ENCODE measurements at regions not wholly inside any gene's neighbourhood (a gene's known extent, or its start where the extent isn't known, plus 50 kb on each side); places are given as distances from the start of the nearest gene placed in this dataset.
"Not testable (repeated sequence)": the region's sequence is repeated elsewhere in the genome, so short reads cannot be mapped to it uniquely, and the experiment has no call there.

- no peak for DNase-seq
Observed at GRCh38 chr9:129544761-129545160, 76.1 kb downstream of the C9orf50 start.

DNA sequence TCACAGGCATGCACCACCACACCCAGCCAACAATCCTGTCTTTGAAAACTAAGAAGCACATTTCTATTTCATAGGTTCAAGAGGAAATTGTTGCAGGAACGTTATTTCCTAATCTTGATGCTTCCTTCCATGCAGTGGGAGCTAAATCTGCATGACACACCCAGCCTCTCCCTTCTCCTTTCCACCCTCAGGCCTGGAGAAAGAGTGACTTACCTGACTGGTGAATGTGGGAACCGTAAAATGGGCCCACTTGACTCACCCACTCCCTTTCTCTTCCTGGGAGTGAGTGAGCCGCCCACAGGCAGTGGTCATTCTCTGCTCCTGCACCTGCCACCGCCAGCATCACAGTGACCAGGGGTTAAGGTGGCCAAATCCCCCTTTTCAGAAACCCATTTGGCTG lies 78.2 kb downstream of the C9orf50 start:
- no peak for DNase-seq

DNA sequence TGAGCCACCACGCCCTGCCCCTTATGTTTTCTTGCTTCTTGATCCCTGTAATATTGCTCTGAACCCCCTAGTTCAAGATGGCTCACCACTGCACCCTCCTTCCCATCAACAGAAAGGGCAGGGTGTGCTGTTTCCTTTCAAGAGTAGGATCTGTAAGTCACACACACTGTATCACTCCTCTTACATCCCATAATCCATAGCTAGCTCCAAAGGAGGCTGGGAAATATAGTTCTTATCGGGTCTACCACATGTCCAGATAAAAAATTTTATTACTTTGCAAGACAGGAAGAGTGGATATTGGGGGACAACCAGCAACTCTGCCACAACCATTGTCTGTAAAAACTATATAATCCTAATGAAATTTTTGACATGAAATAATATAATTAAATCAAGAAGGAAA lies 79.6 kb downstream of the C9orf50 start:
- no peak for DNase-seq

GRCh38 chr9:129539446-129539845 lies 81.5 kb downstream of the C9orf50 start:
- DNase-seq: no peak

- DNase-seq: not testable (repeated sequence)
Observed at GRCh38 chr9:129531860-129532402, 89.0 kb downstream of the C9orf50 start.

DNA sequence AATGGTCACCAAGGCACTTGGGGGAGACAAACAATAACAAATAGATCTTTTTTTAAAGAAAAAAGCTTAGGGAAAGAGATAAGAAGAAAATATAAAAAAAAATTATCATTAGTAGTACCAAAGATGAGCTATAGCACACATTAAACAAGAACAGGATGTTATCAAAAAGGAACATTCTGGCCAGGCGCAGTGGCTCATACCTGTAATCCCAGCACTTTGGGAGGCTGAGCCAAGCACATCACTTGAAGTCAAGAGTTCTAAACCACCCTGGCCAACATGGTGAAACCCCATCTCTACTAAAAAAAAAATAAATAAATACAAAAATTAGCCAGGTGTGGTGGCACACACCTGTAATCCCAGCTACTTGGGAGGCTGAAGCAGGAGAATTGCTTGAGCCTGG lies 92.9 kb downstream of the C9orf50 start:
- not testable (repeated sequence) for DNase-seq

DNA sequence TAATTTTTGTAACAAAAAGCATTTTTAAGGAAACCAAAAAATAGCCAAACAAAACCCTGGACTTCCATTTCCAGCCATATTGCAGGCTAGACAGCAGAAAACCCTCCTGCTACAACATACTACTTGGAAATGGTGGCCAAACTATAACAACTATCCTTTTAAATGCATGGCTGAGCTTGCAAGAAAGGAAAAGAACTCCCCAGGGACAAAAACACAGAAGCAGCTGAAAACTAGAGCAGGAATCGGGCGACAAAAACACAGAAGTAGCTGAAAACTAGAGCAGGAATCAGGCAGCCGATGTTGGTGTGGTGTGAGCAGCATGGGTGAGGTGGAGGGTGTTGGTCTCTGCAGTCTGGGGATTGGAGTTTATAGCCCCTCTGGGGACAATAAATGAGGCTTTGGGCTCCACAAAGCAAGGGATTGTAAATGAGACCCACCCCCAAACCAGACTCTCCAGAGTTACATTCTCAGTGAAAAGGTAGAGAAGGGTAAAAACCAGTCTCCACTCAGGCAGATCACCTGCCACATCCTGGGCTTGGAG lies 95.2 kb downstream of the C9orf50 start:
- DNase-seq: no peak

DNA sequence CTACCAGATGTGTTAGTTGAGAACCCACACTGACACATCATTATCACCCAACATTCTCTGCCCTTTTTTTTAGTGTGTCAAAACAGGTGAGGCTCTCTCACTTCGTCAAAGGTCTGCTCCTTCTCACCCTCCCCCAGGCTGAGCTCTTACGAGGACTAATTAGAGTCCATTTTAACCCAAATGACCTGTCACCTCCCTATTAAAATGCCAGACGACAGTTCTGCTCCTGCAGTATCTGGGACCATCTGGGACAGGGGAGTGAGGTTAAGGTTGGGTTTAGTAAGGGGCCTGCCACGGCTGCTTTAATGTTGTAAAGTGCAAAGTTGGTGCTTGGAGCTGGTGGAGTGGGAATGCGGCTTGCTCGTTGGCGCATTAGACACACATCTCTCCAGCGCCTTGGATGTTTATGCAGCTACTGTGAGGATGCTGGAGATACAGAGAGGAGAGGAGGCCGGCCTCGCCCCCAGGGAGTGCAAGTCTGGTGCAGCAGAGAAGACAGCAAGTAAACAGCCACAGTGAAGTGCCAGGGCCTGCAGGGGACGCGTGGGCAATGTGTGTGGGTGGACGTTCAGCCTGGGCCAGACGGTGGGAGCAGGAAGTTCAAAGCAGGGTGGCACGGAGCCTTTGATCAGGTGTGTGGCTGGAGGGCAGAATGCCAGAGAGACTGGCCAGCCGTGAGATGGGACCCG lies 96.2 kb downstream of the C9orf50 start:
- DNase-seq: no peak

DNA sequence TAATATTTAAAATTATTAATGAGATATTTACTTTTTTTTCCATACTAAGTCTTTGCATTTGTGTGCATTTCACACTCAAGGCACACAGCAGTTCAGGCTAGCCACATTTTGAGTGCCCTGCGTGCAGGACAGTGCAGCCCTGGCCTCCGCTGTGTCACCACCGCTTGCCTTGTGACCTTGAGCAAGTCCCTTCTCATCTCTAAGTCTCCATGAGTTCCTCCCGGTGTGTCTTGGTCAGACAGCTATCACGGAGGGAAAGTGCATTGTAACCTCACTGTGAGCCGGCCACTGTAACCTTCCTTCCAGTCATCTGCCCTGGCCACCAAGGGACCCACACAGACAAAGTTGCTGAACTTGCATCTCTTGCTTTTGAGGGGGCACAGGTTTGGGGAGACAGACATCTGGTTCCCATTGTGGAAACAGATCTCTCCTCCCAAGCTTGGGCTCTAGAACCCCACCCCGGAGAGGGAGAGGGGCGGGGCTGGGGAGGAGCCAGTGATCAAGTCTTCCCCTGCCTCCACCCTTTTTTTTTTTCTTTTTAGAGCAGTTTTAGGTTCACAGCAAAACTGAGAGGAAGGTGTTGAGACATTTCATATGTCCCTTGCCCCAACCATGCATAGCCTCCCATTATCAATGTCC lies 96.8 kb downstream of the C9orf50 start:
- DNase-seq: no peak

DNA sequence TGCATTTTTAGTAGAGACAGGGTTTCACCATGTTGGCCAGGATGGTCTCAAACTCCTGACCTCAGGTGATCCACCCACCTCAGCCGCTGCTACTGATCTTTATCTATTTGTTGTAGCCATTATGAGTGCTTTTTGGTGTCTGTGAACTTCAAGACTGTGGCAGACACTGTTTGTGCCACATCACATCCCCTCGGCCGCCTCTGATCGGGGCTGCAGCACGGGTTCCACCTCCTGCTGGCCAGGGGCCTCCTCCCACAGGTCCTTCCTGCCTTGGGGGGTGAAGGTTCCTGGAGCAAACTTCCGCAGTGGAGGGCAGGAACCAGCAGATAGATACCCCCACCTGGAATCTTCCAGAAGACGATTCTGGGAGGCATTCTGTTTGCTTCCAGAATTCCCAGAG lies 98.5 kb downstream of the C9orf50 start:
- no peak for DNase-seq

DNA sequence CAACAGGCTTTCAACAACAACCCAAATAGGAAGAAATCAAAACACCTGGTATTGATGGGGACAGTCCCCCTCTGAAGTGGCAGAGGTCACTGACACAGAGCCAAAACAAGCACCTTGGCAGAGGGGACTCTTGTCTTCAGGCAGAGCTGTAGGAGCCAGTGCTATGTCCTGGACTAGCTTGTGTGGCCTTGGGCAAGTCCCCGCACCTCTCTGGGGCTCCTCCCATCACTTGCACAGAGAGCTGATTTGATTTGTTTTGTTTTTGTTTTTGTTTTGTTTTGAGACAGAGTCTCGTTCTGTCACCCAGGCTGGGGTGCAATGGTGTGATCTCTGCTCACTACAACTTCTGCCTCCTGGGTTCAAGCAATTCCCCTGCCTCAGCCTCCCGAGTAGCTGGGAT lies 100.8 kb downstream of the C9orf50 start:
- DNase-seq: no peak

GRCh38 chr9:129518074-129518473 lies 102.8 kb downstream of the C9orf50 start:
- no peak for DNase-seq

DNA sequence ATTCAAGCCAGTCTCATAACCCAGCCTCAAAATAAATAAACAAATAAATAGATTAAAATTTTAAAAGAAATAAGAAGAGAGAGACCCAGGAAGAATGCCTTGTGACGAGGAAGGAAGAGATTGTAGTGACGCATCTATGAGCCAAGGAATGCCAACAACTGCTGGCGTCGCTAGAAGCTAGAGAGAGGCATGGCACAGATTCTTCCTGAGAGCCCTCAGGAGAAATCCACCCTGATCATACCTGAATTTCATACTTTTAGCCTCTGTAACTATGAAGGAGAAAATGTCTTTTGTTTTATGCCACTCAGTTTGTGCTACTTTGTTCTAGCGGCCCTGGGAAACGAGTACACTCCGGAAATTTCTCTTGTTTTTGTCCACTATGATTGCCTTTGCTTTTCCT lies 103.9 kb downstream of the C9orf50 start:
- DNase-seq: no peak

GRCh38 chr9:129514891-129515290 lies 106.0 kb downstream of the C9orf50 start:
- DNase-seq: no peak

GRCh38 chr9:129514497-129514867 lies 106.4 kb downstream of the C9orf50 start:
- DNase-seq: no peak

DNA sequence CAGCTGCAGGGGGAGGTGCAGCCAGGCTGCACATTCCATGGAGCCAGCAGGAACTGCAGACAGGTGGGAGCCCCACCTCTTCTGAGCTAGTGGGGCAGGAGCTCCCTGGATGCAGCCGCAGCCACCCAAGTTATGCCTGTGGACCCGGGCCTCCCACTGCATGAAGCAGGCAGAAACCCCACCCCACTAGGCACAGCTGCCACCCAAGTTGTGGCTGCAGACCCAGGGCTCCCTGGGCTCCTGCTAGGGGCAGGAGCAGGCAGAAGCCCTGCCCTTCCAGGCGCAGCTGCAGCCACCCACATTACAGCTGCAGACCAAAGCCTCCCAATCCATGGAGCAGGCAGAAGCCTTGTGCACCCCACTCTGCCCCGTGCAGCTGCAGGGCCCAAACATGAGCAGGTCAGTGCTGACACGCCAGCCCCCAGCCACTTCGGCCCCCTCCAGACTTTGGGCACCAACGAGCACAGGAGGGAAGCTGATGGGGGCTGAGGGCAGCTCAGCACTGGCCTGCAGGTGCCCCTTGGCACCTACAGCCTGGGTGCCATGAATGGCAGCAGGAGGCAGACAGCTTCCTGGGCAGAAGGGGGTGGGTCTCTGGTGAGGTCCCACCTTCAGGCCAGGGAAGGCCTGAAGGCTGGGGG lies 106.9 kb downstream of the C9orf50 start:
- DNase-seq: no peak

DNA sequence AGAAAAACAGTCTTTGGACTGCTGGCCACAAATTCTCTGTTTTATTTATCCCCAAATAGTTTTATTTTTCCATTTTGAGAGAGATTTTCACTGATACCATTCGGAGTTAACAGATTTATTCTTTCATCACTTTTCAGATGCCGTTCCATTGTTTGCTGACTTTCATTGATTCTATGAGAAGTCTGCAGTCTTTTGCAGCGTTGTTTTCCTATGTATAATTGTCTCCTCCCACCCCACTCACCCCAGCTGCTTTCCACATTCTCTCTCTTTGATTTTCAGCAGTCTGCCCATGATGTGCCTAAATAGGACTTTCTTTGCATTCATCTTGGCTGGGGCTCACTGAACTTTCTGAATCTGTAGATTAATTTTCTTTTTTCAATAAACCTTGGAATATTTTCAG lies 107.6 kb downstream of the C9orf50 start:
- no peak for DNase-seq

DNA sequence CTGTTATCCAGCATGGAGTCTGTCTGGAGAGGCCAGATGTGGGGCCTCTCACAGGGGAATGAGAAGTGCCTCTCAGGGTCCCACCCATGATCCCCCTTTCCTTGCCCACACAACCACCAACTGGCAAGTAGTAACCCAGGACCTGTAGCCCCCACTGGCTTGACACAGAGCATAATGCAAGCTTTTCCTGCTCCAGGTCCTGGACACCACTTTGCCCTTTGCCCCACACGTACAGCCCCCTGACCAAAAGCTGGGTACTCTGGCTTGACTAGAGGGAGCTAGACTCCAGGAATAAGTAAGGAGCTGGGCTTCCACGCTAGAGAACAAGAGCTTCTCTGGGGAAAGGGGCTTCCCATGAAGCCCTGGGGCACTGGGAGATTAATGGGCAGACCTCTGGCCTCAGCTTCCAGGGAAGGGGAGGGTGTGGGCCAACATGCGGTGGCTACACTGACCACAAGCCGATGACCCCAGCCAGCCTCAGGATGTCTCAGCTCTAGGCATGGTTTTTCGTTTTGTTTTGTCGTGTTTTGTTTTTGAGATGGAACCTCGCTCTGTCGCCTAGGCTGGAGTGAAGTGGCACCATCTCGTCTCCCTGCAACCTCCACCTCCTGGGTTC lies 109.5 kb downstream of the C9orf50 start:
- no peak for DNase-seq

DNA sequence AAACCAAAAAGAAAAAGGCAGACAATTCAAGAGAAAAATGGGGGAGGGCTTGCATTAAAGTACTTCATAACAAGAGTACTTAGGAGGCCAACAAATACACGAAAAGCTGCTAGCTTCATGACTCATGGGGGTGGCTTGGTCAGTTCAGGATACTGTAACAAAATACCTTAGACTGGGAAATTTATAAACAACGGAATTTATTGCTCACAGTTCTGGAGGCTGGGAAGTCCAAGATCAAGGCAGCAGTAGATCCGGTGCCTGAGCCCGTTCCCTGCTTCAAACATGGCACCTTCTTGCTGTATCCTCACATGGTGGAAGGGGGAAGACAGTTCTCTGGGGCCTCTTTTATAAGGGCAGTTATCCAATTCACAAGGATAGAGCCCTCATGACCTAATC lies 111.4 kb downstream of the C9orf50 start:
- DNase-seq: no peak

DNA sequence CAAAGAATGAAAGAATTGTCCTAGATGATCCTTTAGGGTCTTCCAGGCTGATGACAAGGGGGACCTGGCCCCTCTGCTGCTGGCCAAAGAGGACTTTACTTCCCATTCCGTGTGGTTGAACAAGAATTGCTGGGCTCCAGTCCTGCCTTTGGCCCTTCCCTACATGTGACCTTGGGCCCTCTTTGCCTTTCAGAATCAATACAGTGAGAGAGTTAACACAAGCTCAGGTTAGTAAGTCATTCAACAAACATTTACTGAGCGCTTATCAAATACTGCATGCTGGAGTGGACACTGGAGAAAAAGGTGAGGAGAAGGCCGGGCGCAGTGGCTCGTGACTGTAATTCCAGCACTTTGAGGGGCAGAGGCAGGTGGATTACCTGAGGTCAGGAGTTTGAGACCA lies 113.1 kb downstream of the C9orf50 start:
- DNase-seq: no peak

GRCh38 chr9:129506892-129507291 lies 114.0 kb downstream of the C9orf50 start:
- no peak for DNase-seq

DNA sequence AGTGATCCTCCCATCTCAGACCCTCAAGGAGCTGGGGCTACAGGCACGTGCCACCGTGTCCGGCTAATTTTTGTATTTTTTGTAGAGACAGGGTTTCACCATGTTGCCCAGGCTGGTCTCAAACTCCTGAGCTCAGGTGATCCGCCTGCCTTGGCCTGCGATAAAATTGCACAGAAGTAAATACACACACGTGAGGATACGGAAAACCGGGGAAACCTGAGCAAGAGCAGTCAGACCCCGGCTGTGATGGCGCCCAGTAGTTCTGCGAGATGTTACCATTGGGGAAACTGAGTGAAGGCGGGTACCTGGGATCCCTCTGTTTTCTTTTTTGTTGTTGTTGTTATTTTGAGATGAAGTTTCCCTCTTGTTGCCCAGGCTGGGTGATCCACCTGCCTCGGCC lies 114.9 kb downstream of the C9orf50 start:
- no peak for DNase-seq

GRCh38 chr9:129505270-129505902 lies 115.5 kb downstream of the C9orf50 start:
- DNase-seq: no peak

All from DMS153 (cell line).